C4-2B (cell line): ENCODE measurements at regions not wholly inside any gene's neighbourhood (a gene's known extent, or its start where the extent isn't known, plus 50 kb on each side); places are given as distances from the start of the nearest gene placed in this dataset.

ENCODE experiments used
- H3K27ac ChIP-seq: fragments of 450-650 bp; 2 replicates; pipeline ENCODE4 v1.5.1; 2017
- CTCF ChIP-seq: fragments of 450-650 bp; conservative IDR thresholded peaks from 2 replicates; pipeline ENCODE4 v1.5.1; 2017; ENCODE audit warnings: mild to moderate bottlenecking
- ZFX ChIP-seq: fragments of 450-650 bp; IDR thresholded peaks from 2 replicates; pipeline ENCODE4 v1.6.1; 2017

DNA sequence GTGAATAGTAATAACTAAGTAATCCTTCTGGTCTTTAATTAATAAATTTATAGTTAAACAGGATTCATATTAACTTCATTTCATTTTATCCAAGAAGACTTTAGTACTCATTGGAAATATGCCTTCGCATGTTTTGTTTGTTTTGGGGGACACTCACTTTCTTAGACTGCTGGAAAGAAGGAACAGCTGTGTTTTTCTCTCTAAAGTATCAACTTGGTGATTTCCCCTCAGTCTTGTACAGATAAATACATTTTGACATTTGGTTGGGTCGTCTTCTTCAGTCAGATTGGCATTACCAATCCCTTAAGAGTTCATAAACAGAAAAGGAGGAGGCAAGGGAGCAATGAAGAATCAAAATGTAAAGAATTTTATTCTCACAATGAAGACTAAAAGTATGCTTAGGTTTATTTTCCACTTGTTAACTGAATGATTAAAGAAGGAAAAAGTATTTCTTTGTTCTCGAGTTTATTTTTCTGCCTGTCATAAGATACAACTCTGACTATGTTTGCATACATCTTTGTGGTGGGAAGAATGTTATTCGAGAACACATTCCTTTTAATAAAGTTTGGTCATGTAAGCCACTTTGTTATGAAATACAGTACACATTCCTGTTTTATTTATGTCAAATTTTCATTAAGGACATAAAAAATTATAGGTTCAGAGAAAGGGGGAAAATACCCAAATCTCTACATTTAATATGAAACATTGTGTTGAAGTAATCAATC is 140.2 kb downstream of the GMNC start:
- no peak for TF ChIP-seq CTCF
- TF ChIP-seq ZFX: no peak
- H3K27ac ChIP-seq: no peak overlapping the region

GRCh38 chr3:190721330-190721729 is 141.2 kb downstream of the GMNC start:
- H3K27ac ChIP-seq: no peak overlapping the region
- no peak for TF ChIP-seq ZFX
- TF ChIP-seq CTCF: no peak

DNA sequence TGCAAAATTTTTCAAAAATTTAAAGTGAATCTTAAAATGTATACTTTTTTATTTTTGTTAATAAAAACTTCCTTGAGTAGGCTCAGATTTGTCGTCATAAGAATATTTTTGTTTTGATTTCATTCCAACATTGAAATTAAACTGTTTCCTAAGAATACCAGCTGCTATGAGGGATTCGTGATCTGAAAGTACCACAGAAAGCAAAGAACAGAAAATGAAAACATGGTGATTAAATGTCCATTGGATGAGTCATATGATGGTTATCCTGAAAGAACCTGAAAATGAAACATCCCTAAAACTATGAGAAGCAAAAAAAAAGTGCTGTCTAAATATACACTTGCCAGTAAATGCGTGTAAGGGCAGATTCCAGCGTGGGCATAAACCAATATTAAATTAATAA is 143.8 kb downstream of the GMNC start:
- H3K27ac ChIP-seq: no peak overlapping the region
- no peak for TF ChIP-seq CTCF
- no peak for TF ChIP-seq ZFX

GRCh38 chr3:190718097-190718496 is 144.4 kb downstream of the GMNC start:
- TF ChIP-seq CTCF: peak; percentile 24
- no peak for TF ChIP-seq ZFX
- no peak overlapping the region for H3K27ac ChIP-seq

DNA sequence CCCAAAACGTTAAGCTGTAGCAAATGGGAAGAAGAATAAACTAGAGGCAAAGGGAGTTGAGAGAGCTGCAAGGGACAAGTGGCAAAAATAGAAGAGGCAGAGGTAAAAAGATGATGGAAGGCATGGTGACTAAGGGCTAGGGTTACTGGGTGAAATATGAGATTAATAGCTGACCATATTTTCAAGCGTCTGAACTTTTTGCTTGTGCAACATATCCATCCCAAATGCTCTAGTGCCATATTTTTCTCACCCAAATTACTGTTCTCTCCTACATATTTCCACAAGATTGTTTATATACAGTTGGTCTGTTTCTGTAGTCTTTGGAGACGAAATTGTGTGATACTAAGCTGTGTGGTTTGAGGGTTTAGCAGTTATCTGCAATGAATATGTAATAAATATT is 145.5 kb downstream of the GMNC start:
- TF ChIP-seq CTCF (no peak), ZFX (no peak)
- no peak overlapping the region for H3K27ac ChIP-seq

GRCh38 chr3:190716211-190716610 is 146.3 kb downstream of the GMNC start:
- no peak overlapping the region for H3K27ac ChIP-seq
- TF ChIP-seq ZFX: no peak
- no peak for TF ChIP-seq CTCF

GRCh38 chr3:190710723-190711122 is 151.8 kb downstream of the GMNC start:
- H3K27ac ChIP-seq: peak overlapping the region; percentile 61; the same call in 1 of the 2 replicates
- no peak for TF ChIP-seq CTCF
- no peak for TF ChIP-seq ZFX
